HG03354 (cell line): ENCODE measurements at regions not wholly inside any gene's neighbourhood (a gene's known extent, or its start where the extent isn't known, plus 50 kb on each side); places are given as distances from the start of the nearest gene placed in this dataset.
A peak's percentile ranks its signal among the peaks of the same experiment; 100 is the strongest.
"Not testable (repeated sequence)": the region's sequence is repeated elsewhere in the genome, so short reads cannot be mapped to it uniquely, and the experiment has no call there.

ENCODE experiments used
- ATAC-seq: cut with Tn5 transposase; IDR thresholded peaks from one replicate; pipeline ENCODE4 v1.9.1; 2021; ENCODE audit warnings: mild to moderate bottlenecking; ENCODE audit not compliant: unreplicated experiment, poor library complexity, severe bottlenecking

GRCh38 chr5:10138395-10139057 lies 111.2 kb downstream of the ATPSCKMT start:
- no peak for ATAC-seq

GRCh38 chr5:10133830-10134229 lies 115.9 kb downstream of the ATPSCKMT start:
- no peak for ATAC-seq

GRCh38 chr5:10130881-10131280 lies 118.8 kb downstream of the ATPSCKMT start:
- ATAC-seq: no peak

GRCh38 chr5:10126900-10127299 lies 122.8 kb downstream of the ATPSCKMT start:
- no peak for ATAC-seq

- ATAC-seq: no peak
These were observed 124.6 kb downstream of the ATPSCKMT start for GRCh38 chr5:10125116-10125515.

GRCh38 chr5:10124287-10124686 lies 125.4 kb downstream of the ATPSCKMT start:
- ATAC-seq: no peak

- ATAC-seq: no peak
These were observed 126.3 kb downstream of the ATPSCKMT start for GRCh38 chr5:10123254-10123989.

GRCh38 chr5:10122076-10122726 lies 127.5 kb downstream of the ATPSCKMT start:
- no peak for ATAC-seq

GRCh38 chr5:10120934-10121333 lies 128.8 kb downstream of the ATPSCKMT start:
- ATAC-seq: no peak

- ATAC-seq: no peak
These were observed 131.5 kb downstream of the ATPSCKMT start for GRCh38 chr5:10118150-10118549.

GRCh38 chr5:10116594-10116993 lies 133.1 kb downstream of the ATPSCKMT start:
- no peak for ATAC-seq

- ATAC-seq: no peak
These were observed 134.0 kb downstream of the ATPSCKMT start for GRCh38 chr5:10115669-10116068.

GRCh38 chr5:10111571-10111970 lies 138.1 kb downstream of the ATPSCKMT start:
- ATAC-seq: peak; percentile 71

- no peak for ATAC-seq
These were observed 139.5 kb downstream of the ATPSCKMT start for GRCh38 chr5:10110228-10110627.

GRCh38 chr5:10109299-10109698 lies 140.4 kb downstream of the ATPSCKMT start:
- ATAC-seq: no peak

- ATAC-seq: no peak
These were observed 142.9 kb downstream of the ATPSCKMT start for GRCh38 chr5:10106806-10107205.

- ATAC-seq: no peak
These were observed 143.4 kb downstream of the ATPSCKMT start for GRCh38 chr5:10106285-10106684.

- no peak for ATAC-seq
These were observed 146.8 kb downstream of the ATPSCKMT start for GRCh38 chr5:10102706-10103497.

GRCh38 chr5:10102235-10102634 lies 147.5 kb downstream of the ATPSCKMT start:
- not testable (repeated sequence) for ATAC-seq

GRCh38 chr5:10099548-10099947 lies 150.1 kb downstream of the ATPSCKMT start:
- no peak for ATAC-seq
